Osteoblast (primary cell): ENCODE measurements at regions not wholly inside any gene's neighbourhood (a gene's known extent, or its start where the extent isn't known, plus 50 kb on each side); places are given as distances from the start of the nearest gene placed in this dataset.

ENCODE experiments used
- DNase-seq: peaks from one replicate; pipeline ENCODE4 v3.0.0; 2011; ENCODE audit warnings: low spot score, mixed read lengths; ENCODE audit not compliant: insufficient read length; ENCODE audit errors: missing footprints
- H2AFZ ChIP-seq: 2 replicates; pipeline ENCODE4 v1.6.0; 2011; ENCODE audit warnings: mild to moderate bottlenecking, low read length
- H3K27ac ChIP-seq: 2 replicates; pipeline ENCODE4 v1.5.1; 2011; ENCODE audit warnings: mild to moderate bottlenecking, low read depth, low read length, moderate library complexity
- H3K27me3 ChIP-seq: 2 replicates; pipeline ENCODE4 v1.6.0; 2012; ENCODE audit warnings: mild to moderate bottlenecking, control low read depth, inconsistent platforms, low read length, moderate library complexity; ENCODE audit not compliant: insufficient read depth
- H3K36me3 ChIP-seq: 2 replicates; pipeline ENCODE4 v1.5.1; 2011; ENCODE audit warnings: mild to moderate bottlenecking, low read length, control low read depth, moderate library complexity; ENCODE audit not compliant: insufficient read depth
- H3K4me1 ChIP-seq: 2 replicates; pipeline ENCODE4 v1.5.1; 2011; ENCODE audit warnings: mild to moderate bottlenecking, low read length, control low read depth, moderate library complexity; ENCODE audit not compliant: insufficient read depth
- H3K4me2 ChIP-seq: 2 replicates; pipeline ENCODE4 v1.6.0; 2011; ENCODE audit warnings: mild to moderate bottlenecking, low read length; ENCODE audit not compliant: insufficient read depth
- H3K4me3 ChIP-seq: fragments of 200-600 bp; sonication (generic); 3 replicates; pipeline ENCODE4 v1.5.1; 2012; ENCODE audit warnings: mild to moderate bottlenecking, low read length, inconsistent platforms; ENCODE audit not compliant: insufficient read depth
- H3K79me2 ChIP-seq: 2 replicates; pipeline ENCODE4 v1.6.0; 2012; ENCODE audit warnings: mild to moderate bottlenecking, low read length, control low read depth, inconsistent platforms; ENCODE audit not compliant: insufficient read depth
- H3K9me3 ChIP-seq: 2 replicates; pipeline ENCODE4 v1.5.1; 2011; ENCODE audit warnings: low read depth, low read length, control low read depth
- H4K20me1 ChIP-seq: 2 replicates; pipeline ENCODE4 v1.6.0; 2012; ENCODE audit warnings: mild to moderate bottlenecking, low read length, control low read depth; ENCODE audit not compliant: insufficient read depth
- CTCF ChIP-seq: IDR thresholded peaks from 2 replicates; pipeline ENCODE4 v1.5.1; 2011; ENCODE audit warnings: mild to moderate bottlenecking, low read depth, low read length, moderate library complexity; ENCODE audit errors: extremely low read depth

GRCh38 chr10:63013755-63014154 lies 119.4 kb upstream of the NRBF2 start:
- no peak overlapping the region for H2AFZ ChIP-seq
- H3K4me3 ChIP-seq: no peak overlapping the region
- TF ChIP-seq CTCF: no peak
- no peak overlapping the region for H3K4me2 ChIP-seq
- peak; percentile 65 for DNase-seq
- H3K36me3 ChIP-seq: no peaks in the 10 kb centered on the region
- H3K27me3 ChIP-seq: peaks cover 10% of the 10 kb centered on the region
- H3K4me1 ChIP-seq: no peaks in the 10 kb centered on the region
- no peaks in the 10 kb centered on the region for H3K9me3 ChIP-seq
- H4K20me1 ChIP-seq: no peaks in the 10 kb centered on the region
- H3K79me2 ChIP-seq: no peaks in the 10 kb centered on the region
- H3K27ac ChIP-seq: no peak overlapping the region

- H3K27me3 ChIP-seq: peaks cover 13% of the 10 kb centered on the region
- H3K4me2 ChIP-seq: no peak overlapping the region
- no peaks in the 10 kb centered on the region for H3K36me3 ChIP-seq
- H3K79me2 ChIP-seq: no peaks in the 10 kb centered on the region
- no peak overlapping the region for H3K27ac ChIP-seq
- no peaks in the 10 kb centered on the region for H3K4me1 ChIP-seq
- no peak overlapping the region for H2AFZ ChIP-seq
- TF ChIP-seq CTCF: no peak
- no peak overlapping the region for H3K4me3 ChIP-seq
- no peak for DNase-seq
- no peaks in the 10 kb centered on the region for H4K20me1 ChIP-seq
- H3K9me3 ChIP-seq: no peaks in the 10 kb centered on the region
These were observed 120.5 kb upstream of the NRBF2 start for GRCh38 chr10:63012623-63013022.

- no peaks in the 10 kb centered on the region for H4K20me1 ChIP-seq
- TF ChIP-seq CTCF: no peak
- peaks cover 20% of the 10 kb centered on the region for H3K27me3 ChIP-seq
- DNase-seq: no peak
- no peaks in the 10 kb centered on the region for H3K79me2 ChIP-seq
- H3K36me3 ChIP-seq: no peaks in the 10 kb centered on the region
- H3K4me3 ChIP-seq: no peak overlapping the region
- H3K27ac ChIP-seq: no peak overlapping the region
- H3K4me2 ChIP-seq: no peak overlapping the region
- no peak overlapping the region for H2AFZ ChIP-seq
- no peaks in the 10 kb centered on the region for H3K9me3 ChIP-seq
- H3K4me1 ChIP-seq: peaks cover 5% of the 10 kb centered on the region
These were observed 122.9 kb upstream of the NRBF2 start for GRCh38 chr10:63010203-63010602.

- Histone ChIP-seq H3K4me3 (no peak overlapping the region), H3K79me2 (no peaks in the 10 kb centered on the region), H4K20me1 (no peaks in the 10 kb centered on the region), H3K27me3 (peaks cover 20% of the 10 kb centered on the region), H3K9me3 (no peaks in the 10 kb centered on the region), H3K36me3 (no peaks in the 10 kb centered on the region), H2AFZ (no peak overlapping the region), H3K27ac (no peak overlapping the region), H3K4me2 (no peak overlapping the region), H3K4me1 (peaks cover 5% of the 10 kb centered on the region)
- no peak for DNase-seq
- peak; percentile 18 for TF ChIP-seq CTCF
These were observed 124.6 kb upstream of the NRBF2 start for GRCh38 chr10:63008491-63008890.
